AML-193 (cell line): ENCODE measurements at regions not wholly inside any gene's neighbourhood (a gene's known extent, or its start where the extent isn't known, plus 50 kb on each side); places are given as distances from the start of the nearest gene placed in this dataset.

Experiments
- DNase-seq, 2 experiments: peaks; one replicate each; lab custom pipeline; 2025; lab: John Stamatoyannopoulos, UW

DNA sequence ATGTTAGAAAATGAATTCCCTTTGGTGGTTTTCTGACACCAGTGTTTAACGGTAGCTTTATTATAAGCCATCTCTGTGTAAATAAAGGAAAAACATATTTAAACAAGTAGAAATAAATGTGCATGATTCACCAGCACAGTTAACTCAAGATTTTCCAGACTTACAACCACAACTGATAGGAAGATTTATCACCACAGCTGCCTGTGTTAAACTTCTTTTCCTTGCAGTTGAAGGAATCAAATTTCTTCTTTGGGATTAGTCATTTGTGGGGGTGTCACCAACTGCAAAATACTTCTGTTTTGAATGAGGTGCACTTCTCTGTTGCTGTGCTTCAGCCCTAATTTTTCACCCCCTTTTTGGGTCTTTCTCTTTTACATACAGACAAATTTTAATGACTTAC lies 128.1 kb upstream of the STK26 start:
- DNase-seq: no peak

DNA sequence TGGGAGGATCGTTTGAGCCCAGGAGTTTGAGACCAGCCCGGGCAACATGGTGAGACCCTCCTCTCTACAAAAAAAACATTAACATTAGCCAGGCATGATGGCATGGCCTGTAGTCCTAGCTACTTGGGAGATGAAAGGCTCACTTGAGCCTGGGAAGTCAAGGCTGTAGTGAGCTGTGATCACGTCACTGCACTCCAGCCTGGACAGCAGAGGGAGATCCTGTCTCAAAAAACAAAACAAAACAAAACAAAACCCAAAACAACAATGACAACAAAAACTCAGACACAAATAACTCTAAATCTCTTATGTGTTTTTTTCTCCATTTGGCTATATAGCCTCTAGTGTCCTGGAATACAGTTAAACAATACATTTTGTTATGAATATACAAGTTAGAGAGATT lies 127.3 kb upstream of the STK26 start:
- DNase-seq: no peak

DNA sequence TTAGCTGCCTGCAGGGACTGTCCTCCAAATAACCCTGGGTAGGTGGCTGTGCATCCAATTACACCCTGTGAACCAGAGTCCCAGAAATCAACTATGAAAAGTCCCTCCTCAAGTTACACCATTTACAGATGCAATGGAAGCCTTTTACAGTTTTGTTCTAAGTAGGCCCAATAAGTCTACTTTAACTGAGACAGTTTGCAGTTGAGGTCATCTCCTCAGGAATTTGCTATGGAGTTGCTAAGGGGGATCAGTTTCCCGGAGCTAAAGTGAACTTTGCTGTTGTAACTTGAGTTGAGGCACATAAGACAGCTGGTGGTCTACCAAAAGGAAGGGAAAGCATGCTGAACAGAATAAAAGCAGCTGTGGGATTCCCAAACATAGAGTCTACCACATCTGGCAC lies 121.6 kb upstream of the STK26 start:
- DNase-seq: no peak

DNA sequence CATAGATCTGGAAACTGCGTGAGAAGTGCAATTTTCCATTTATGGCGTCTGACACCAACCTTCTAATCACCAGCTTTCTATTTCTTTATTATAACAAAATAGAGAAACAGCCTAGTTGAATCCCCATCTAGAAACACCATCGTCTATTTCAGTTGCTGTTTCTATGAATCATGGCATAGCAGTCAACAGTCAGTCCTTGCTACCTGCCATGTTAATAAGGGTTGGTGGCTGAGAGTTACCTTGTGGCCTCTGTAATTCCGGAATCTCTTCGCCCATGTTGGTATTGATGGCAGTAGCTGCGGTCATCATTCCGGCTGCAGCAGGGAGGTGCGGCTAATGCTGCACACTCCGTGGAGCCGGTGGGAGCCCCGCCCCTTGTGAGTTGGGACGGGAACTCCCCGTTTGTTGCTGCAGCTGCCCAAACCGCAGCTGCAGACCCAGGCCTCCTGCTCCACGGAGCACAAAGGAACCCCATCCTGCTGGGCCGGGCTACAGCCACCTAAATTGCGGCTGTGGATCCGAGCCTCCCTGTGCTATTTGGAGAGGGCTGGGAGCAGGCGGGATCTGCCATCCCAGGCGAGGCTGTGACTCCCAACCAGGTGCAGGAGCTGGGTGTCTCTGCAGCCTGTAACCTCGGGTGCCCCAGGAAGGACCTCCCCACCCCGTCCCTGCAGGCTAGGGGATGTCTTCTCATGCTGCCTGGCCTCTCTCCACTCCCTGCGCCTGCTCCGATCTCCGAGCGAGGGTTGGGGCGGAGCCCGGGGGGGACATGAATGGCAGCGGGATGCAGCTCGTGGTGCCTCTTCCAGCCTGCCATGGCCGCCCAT lies 115.4 kb upstream of the STK26 start:
- no peak for DNase-seq

DNA sequence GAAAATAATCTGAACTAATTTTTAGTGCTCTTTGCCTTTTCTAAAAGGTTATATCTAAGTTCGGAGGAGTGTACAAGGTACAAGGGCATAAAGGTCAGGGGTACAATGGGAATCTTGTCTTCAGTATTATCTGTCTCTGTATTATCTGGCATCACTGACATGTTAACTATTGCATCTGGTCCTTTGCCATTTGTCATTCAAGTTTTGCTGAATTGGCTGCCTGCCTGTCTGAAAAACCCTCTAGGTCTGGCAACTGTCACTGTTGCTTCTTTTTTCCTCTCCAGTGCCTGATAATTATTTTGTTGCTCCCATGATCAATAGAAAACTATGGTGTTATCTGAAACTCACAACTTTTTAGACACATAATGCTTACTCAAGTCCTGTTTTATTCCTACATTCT lies 112.5 kb upstream of the STK26 start:
- no peak for DNase-seq

DNA sequence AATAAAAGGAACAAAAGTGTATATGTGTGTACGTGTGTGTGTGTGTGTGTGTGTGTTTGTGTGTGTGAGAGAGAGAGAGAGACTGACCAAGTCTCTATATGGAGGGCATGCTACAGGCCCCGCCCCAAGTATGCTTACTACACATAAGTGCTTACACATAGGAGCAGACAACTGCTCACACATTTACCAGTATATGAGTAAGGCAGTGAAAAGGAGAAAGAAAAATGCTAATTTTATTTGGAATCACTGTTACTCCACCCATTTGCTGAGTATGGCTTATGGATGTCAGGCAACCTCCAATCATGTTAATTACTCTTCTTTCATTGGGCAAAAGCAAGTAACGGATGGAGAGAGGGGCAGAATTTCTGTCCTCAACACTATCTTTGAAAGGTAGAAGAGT lies 107.6 kb upstream of the STK26 start:
- DNase-seq: no peak

DNA sequence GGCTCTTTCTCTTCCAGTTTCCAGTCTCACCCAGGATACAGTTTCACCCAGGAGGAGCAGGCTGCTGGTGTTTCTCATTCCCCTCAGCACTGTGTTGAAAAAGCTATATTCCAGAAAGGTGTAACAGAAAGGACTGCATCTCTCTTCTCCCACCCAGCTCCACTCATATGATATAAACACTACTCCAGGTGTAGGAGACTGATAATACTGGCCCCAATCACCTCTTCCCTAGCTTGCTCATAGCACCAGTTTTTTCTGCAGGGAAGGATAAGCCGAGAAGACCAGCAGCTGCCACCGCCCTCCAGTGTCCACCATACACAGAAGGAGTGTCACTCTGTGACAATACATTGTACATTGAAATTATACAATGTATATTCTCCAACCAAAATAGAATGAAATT lies 105.5 kb upstream of the STK26 start:
- DNase-seq: no peak

DNA sequence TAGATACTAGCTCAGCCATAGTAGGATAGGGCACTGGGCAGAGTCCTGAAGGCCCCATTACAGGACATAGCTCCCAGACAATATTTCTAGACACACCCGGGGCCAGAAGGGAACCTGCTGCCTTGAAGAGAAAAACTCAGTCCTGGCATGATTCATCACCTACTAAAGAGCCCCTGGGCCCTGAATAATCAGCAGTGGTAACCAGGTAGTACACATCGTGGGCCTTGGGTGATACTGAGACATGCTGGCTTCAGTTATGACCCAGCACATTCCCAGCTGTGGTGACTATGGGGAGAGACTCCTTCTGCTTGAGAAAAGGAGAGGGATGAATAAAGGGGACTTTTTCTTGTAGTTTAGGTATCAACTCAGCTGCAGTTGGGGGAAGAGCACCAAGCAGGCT lies 104.3 kb upstream of the STK26 start:
- DNase-seq: no peak

DNA sequence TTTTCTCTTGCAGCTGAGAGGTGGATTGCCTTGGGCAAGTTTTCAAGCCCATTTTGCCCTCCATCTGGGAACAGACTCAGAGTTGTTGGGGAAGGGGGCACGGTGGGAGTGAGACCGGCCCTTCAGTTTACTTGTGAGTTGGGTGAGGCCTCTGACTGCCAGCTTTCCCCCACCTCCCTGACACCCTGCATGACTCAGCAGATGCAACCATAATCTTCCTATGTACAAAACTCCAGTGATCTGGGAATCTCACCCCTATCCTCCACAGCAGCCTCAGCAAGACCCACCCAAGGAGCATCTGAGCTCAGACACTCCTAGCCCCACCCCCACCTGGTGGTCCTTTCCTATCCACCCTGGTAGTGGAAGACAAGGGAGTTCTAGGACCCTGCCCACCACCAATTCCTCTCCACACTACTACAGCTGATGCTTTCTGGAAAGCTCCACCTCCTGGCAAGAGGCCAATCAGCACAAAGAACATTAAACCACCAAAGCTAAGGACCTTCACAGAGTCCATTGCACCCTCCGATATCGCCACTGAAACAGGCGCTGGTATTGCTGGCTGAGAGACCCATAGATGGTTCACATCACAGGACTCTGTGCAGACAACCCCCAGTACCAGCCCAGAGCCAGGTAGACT lies 99.4 kb upstream of the STK26 start:
- no peak for DNase-seq

DNA sequence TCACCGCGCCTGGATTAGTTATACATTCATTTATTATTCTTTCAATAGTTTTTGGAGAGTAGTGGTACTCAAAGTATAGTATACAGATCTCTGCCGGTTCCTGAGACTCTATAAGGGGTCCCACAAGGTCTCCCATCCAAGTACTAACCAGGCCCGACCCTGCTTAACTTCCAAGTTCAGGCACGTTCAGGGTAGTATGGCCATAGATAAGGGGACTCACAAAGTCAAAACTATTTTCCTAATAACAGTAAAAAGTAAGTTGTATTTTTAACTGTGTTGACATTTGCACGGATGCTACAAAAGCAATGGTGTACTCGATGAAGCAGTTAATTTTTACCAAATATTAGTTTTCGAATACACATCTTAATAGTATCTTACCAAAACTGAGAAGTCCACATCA lies 84.4 kb upstream of the STK26 start:
- DNase-seq: no peak

DNA sequence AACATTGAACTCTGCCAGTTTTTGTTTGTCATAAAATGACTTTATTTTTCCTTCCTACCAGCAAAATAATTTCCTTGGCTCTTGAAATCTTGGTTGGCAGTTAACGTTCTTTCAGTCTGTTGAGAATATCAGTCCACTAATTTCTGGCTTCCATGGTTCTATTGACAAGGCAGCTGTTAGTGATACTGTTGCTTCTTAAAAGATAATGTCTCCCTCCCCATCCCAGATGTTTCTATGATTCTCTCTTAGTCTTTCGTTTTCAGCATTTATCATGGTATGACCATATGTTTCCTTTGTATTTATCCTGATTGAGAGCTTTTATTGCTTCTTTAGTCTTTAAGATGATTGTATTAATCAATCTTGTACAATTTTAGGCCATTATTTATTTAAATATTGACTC lies 81.1 kb upstream of the STK26 start:
- DNase-seq: no peak

DNA sequence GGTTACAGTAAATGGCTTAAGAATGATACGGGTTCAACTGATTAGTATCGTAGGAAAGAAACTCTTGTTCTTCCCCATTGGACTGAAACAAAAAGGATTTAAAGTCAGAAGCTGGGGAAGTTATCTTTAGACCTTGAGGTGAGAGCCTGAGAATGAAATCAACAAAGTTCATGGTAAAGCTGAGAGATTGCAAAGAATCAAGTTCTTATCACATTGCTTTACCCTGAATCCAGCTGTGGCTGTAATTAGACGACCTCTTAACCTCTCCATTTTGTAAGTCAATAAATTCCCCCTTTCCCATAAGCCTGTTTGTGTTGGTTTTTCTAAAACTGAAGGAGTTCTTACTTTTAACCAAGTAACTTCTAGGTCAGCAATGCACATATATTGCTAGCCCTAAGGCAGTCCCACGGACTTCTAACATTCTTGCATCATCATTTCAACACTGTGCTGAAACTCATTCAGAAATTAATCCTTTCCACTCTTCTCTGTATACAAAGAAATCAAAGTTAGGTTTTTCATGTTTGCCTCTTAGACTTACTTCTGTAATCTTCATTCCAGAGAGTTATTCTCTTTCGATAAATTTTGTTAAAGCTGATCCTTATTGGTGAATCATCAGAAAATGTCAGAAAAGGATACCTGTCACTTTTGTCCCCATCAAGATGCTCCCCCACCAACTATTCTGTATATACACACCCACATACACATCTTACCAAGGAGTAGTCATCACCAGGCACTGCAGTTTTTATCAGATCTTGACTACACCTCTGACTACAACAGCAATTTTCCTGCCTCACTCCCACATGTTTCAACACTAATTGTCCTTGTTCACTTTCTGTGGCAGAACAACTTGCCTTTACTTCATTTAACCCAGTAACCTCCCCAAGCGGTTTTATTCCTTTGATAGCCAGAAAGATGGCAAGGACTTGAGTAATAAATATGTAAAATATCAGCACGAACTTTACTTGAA lies 77.9 kb upstream of the STK26 start:
- no peak for DNase-seq

DNA sequence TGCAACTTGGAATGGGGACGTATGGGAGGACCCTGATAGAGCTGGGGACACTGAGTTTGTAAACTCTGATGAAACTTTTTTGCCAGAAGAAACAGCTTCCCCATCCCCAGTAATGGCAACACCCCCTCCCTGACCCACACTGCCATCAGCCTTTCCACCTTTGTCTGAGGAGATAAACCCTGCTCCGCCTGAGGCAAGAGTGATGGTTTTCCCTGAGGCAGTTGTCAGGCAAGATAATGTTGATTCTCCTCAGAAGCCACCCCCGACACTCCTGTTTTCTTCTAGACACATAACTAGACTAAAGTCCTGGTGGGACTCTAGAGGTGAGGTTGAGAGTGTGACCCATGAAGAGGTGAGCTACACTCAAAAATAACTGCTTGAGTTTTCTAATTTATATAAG lies 71.9 kb upstream of the STK26 start:
- DNase-seq: no peak

DNA sequence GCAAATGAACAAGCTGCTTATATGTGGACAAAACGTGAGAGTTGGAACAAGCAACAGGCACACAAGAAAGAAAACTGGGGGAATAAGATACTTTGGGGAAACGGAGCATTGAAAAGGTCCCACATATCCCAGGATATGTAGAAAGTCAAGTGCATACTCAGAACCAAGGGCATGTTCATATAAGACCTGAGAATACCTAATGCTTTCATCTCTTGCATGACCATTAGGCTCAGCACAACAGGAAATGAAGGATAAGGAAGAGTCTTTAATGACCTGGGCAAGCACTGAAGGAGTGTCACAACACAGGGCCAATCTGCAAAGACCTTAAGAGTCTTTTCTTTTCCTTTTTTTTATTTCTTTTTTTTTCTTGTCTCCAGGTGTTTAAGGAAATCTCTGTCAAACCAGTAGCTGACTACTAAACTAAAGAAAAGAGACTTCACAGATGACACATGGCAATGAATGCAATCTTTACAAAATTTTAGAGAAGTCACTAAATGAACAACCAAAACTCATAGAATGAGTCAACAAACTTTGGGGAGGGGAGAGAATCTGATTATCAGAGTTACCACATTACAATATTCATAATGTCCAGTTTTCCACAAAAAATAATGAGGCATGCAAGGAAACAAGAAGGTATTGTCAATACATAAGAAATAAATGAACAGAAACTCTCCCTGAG lies 67.9 kb upstream of the STK26 start:
- DNase-seq: no peak

DNA sequence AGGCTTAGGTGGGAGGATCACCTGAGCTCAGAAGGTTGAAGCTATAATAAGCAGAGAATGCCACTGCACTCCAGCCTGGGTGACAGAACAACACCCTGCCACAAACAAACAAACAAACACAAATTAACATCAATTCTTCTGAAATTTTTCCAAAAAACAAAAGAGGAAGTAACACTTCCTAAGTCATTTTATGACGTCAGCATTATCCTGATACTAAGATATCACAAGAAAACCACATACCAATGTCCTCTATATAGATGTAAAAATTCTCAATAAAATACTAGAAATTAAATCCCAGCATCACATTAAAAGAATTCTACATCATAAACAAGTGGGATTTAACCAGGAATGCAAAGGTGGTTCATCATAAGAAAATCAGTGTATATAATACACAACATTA lies 64.4 kb upstream of the STK26 start:
- no peak for DNase-seq

DNA sequence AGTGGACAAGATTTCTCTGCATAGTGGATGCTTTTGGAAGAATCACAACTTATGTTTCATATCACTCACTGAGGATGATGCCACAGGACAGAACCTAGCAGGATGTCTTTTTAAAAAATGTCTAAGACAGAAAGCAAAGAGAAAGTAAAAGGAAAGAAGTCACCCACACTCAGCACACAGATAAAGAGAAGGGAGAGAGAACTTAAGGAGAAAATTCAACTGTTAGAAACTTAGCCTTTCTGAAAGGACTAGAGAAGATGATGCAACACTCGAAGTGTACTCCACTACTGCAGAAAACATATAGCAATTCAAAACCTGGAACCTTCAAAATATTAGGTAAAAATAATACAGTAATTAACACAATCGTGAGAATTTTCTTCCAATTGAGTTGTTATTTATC lies 52.8 kb upstream of the STK26 start:
- DNase-seq: no peak
